ENCODE measurements at regions not wholly inside any gene's neighbourhood (a gene's known extent, or its start where the extent isn't known, plus 50 kb on each side); places are given as distances from the start of the nearest gene placed in this dataset.

- dilution Hi-C loops (cut with MboI; ENCODE audit: extremely low pct_ligation_motif_present, low sequenced_read_pairs): no loop called here
- Histone ChIP-seq H3K36me3 (ENCODE audit: control insufficient read depth in 2 of 2, extremely low read depth in 1 of 2, insufficient read depth in 2 of 2, low read length in 2 of 2) (no peaks in the 10 kb centered on the region), H3K9ac (replicated peaks; ENCODE audit: extremely low read depth, insufficient read depth, low read length) (no peak overlapping the region), H4K20me1 (replicated peaks; ENCODE audit: control insufficient read depth, extremely low read depth, insufficient read depth, low read length) (no peaks in the 10 kb centered on the region), H3K4me2 (ENCODE audit: insufficient read depth, low read length) (no peak overlapping the region), H3K27ac (ENCODE audit: insufficient read depth, low read depth, low read length) (no peak overlapping the region), H3K4me3 (replicated peaks in 1 of 3; ENCODE audit: insufficient read depth in 1 of 3, low read depth in 1 of 3, low read length in 3 of 3) (no peak overlapping the region), H3K79me2 (ENCODE audit: control insufficient read depth, insufficient read depth, low read length) (no peaks in the 10 kb centered on the region), H3K9me3 (replicated peaks; ENCODE audit: control insufficient read depth, insufficient read depth, low read length) (no peaks in the 10 kb centered on the region), H3K4me1 (ENCODE audit: control insufficient read depth, extremely low read depth, insufficient read depth, low read length) (no peaks in the 10 kb centered on the region), H3K27me3 (ENCODE audit: control insufficient read depth in 2 of 2, insufficient read depth in 2 of 2, low read length in 2 of 2) (no peaks in the 10 kb centered on the region), H3K9me1 (replicated peaks; ENCODE audit: control insufficient read depth, extremely low read depth, insufficient read depth, low read length) (no peaks in the 10 kb centered on the region), H2AFZ (ENCODE audit: low read depth, low read length) (no peak overlapping the region)
- CTCF ChIA-PET: no interaction called here
- TF ChIP-seq POLR2A (IDR thresholded peaks at IDR 0.05; ENCODE audit: low read depth, low read length) (no peak), POLR2AphosphoS5 (IDR thresholded peaks at IDR 0.05; ENCODE audit: insufficient read depth, low read depth, low read length) (no peak), EZH2 (IDR thresholded peaks at IDR 0.05; ENCODE audit: borderline replicate concordance, low read depth, low read length, severe bottlenecking) (no peak), MYC (IDR thresholded peaks at IDR 0.05; ENCODE audit: low read depth, low read length) (no peak), GATA2 (IDR thresholded peaks at IDR 0.05; ENCODE audit: insufficient read depth, insufficient read length, low read depth, low read length) (no peak), FOS (IDR thresholded peaks at IDR 0.05; ENCODE audit: borderline replicate concordance, insufficient read depth, low read length) (no peak), JUN (IDR thresholded peaks at IDR 0.05; ENCODE audit: borderline replicate concordance, insufficient read depth, insufficient read length, low read depth) (no peak), CTCF (IDR thresholded peaks at IDR 0.05; ENCODE audit: extremely low read depth in 1 of 2, insufficient read depth in 1 of 2, low read depth in 1 of 2, low read length in 2 of 2) (no peak)
- TF ChIP-seq, protein P1, sequence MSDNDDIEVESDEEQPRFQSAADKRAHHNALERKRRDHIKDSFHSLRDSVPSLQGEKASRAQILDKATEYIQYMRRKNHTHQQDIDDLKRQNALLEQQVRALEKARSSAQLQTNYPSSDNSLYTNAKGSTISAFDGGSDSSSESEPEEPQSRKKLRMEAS (IDR thresholded peaks at IDR 0.05; ENCODE audit: insufficient read depth, insufficient read length): no peak
- intact Hi-C loops (cut with micrococcal nuclease): no loop called here
- DNase-seq (ENCODE audit: low read depth, low spot score) (no peak), FAIRE-seq (no peak)
- no TSS peak for BruUV-seq (replicated peaks)
- POLR2A ChIA-PET: no interaction called here
Measured at GRCh38 chr3:6640907-6641306, 220.0 kb upstream of the GRM7 start.

Data from endothelial cell of umbilical vein (primary cell).